ES-I3 (cell line): ENCODE measurements at regions not wholly inside any gene's neighbourhood (a gene's known extent, or its start where the extent isn't known, plus 50 kb on each side); places are given as distances from the start of the nearest gene placed in this dataset.
"Not testable (repeated sequence)": the region's sequence is repeated elsewhere in the genome, so short reads cannot be mapped to it uniquely, and the experiment has no call there.

Source experiments
- H3K36me3 ChIP-seq: 2 replicates; pipeline ENCODE4 v1.6.1; 2013; ENCODE audit warnings: mild to moderate bottlenecking, low read length, control low read depth, moderate library complexity; ENCODE audit not compliant: insufficient read depth
- H3K4me1 ChIP-seq: 2 replicates; pipeline ENCODE4 v1.6.1; 2013; ENCODE audit warnings: mild to moderate bottlenecking, control low read depth, low read length; ENCODE audit not compliant: insufficient read depth
- H3K9ac ChIP-seq: 2 replicates; pipeline ENCODE4 v1.6.1; 2013; ENCODE audit warnings: low read depth, mild to moderate bottlenecking, low read length, moderate library complexity
- H3K9me3 ChIP-seq: 2 replicates; pipeline ENCODE4 v1.6.1; 2013; ENCODE audit warnings: mild to moderate bottlenecking, low read length, moderate library complexity; ENCODE audit not compliant: control insufficient read depth, insufficient read depth

- Histone ChIP-seq H3K4me1 (peaks cover 14% of the 10 kb centered on the region; the same call in 1 of the 2 replicates), H3K9ac (no peak overlapping the region), H3K36me3 (no peaks in the 10 kb centered on the region), H3K9me3 (peaks cover 1% of the 10 kb centered on the region; the same call in 1 of the 2 replicates)
Measured at GRCh38 chr3:102686792-102687191, 252.0 kb downstream of the ZPLD1 start.

DNA sequence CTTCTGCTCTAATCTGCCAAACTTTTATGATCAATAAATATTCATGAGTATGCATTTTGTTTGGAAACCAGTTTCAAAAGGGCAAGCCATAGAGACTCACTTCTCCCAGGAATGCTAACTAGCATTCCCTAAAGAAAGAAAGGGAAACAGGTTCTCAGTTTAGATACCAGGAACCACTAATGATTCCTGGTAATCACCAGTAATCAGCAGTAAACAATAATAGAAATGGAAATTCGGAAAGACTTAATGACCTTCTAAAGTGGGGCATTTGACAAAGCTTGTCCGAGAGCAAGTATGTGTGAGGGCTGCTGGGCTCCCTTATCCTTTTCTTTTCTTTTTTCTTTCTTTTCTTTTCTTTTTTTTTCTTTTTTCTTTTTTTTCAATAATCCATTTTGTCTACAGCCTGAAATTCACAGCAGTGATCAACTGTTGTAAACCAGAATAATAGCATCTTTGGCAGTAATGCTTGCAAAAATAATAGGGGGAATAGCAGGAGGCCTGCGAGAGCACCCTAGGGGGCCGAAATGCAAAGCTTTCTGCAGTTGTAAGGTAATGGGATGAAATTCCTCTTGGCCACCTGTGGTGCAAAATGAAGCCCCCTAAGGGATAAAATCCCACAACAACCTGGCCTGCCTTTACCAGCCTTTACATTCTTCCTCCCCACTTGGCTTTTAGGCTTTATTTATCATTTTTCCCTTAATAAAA, 253.2 kb downstream of the ZPLD1 start:
- Histone ChIP-seq H3K9me3 (peaks cover 7% of the 10 kb centered on the region; the same call in 1 of the 2 replicates), H3K36me3 (no peaks in the 10 kb centered on the region), H3K9ac (no peak overlapping the region), H3K4me1 (peaks cover 14% of the 10 kb centered on the region; the same call in 1 of the 2 replicates)

DNA sequence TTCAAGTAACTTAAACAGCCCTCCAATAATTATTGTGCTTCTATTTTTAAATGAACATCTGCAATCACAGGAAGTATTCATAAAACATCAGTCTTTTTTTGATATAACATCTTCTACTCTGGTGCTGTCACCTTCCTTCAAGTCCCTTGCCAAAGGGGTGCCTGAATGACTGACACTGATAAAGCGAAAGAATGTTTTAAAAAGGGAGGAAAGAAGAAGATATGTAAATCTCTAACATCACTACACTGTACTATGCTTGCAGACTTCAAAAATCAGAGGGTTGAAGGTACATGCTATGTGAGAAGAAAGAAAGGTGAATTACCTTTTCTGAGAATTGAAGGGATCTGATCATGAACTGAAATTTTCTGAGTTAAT, 253.7 kb downstream of the ZPLD1 start:
- Histone ChIP-seq H3K9ac (no peak overlapping the region), H3K4me1 (peaks cover 14% of the 10 kb centered on the region; the same call in 1 of the 2 replicates), H3K36me3 (no peaks in the 10 kb centered on the region), H3K9me3 (peaks cover 9% of the 10 kb centered on the region; the same call in 1 of the 2 replicates)

DNA sequence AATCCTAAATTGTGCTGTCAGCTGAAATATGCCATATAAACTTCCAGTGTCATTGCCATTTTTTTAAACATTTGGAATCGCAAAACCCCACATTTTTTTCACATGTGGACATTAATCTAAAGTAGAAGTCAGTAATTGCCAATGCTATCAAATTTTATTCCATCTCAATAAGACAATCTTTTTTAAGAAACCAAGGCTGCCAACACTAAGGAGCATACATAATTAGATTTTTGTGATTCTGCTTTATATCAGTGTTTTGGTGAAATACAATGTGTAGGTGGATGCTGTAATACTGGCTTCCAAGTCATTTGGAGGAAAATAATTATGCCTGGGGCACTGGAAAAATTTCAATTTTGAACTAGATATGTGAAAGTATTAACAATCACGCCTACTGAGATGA, 256.7 kb downstream of the ZPLD1 start:
- peaks cover 14% of the 10 kb centered on the region; the same call in 1 of the 2 replicates for H3K9me3 ChIP-seq
- H3K4me1 ChIP-seq = peaks cover 14% of the 10 kb centered on the region; the same call in 1 of the 2 replicates
- no peak overlapping the region for H3K9ac ChIP-seq
- no peaks in the 10 kb centered on the region for H3K36me3 ChIP-seq

- Histone ChIP-seq H3K9ac (no peak overlapping the region), H3K4me1 (no peaks in the 10 kb centered on the region), H3K36me3 (no peaks in the 10 kb centered on the region)
Measured at GRCh38 chr3:102699104-102699818, 264.4 kb downstream of the ZPLD1 start.

DNA sequence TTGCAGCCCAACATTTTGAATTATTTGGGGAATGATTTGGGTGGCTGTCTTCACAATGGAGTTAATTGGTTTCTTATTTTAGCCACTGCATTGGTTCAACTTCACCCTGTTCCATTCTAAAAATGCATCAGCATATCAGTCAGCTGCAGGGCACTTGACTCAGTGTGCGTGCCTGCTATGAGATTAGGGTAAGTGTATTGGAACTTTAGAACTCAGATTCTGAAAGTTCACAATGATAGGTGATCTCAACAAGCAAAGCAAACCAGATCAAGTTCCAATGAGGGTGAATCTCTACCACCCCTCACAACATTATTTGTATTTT, 265.0 kb downstream of the ZPLD1 start:
- Histone ChIP-seq H3K9me3 (0 out of 2 replicates have a peak, but pooled peaks cover 6% of the 10 kb centered on the region), H3K36me3 (no peaks in the 10 kb centered on the region), H3K4me1 (no peaks in the 10 kb centered on the region), H3K9ac (no peak overlapping the region)

More at GRCh38 chr3:102699104-102699818, 264.4 kb downstream of the ZPLD1 start:
- 0 out of 2 replicates have a peak, but pooled peaks cover 6% of the 10 kb centered on the region for H3K9me3 ChIP-seq

DNA sequence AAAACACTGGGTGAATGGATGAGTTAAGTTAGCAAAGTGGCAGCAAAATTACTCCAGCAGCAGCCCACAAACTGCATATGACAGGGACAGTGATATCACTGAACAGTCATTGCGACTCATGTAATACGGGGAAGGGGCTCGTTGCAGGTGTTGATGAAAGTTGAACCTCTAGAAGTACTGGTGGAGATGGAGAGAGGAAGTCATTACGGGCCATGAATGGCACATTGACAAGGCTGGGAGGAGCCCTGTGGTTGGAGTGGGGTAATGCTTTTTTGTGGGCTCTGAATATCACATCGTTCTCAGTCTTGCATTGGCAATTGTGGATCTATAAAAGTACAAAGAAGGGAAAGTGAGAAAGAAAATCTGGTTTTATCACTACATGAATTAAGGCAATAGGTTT, 278.1 kb downstream of the ZPLD1 start:
- H3K9me3 ChIP-seq = no peaks in the 10 kb centered on the region

DNA sequence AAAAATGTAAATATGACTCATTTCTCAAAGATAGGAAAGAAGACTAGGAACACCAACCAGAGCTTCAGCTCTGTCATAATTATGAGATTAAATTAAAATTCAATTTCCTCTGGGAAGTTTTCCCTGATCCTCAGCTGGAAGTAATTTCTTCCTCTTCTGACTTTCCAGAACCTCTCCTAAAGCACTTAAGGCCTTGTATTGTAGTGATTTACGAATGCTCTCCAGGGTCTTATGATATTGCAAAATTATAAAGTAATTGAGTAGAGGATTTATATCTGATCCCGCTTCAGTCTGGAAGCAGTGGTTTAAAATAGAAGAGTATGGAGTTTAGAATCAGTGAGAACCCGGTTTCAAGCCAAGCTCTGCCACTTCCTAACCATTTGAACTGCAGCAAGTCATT, 279.8 kb downstream of the ZPLD1 start:
- H3K36me3 ChIP-seq = no peaks in the 10 kb centered on the region
- H3K9me3 ChIP-seq = no peaks in the 10 kb centered on the region
- no peaks in the 10 kb centered on the region for H3K4me1 ChIP-seq
- no peak overlapping the region for H3K9ac ChIP-seq

More for the DNA sequence above, 278.1 kb downstream of the ZPLD1 start:
- Histone ChIP-seq H3K36me3 (no peaks in the 10 kb centered on the region), H3K9ac (no peak overlapping the region), H3K4me1 (no peaks in the 10 kb centered on the region)

GRCh38 chr3:102715030-102715697, 280.3 kb downstream of the ZPLD1 start:
- H3K4me1 ChIP-seq = no peaks in the 10 kb centered on the region
- no peaks in the 10 kb centered on the region for H3K36me3 ChIP-seq
- no peaks in the 10 kb centered on the region for H3K9me3 ChIP-seq
- H3K9ac ChIP-seq = no peak overlapping the region

- no peak overlapping the region for H3K9ac ChIP-seq
- H3K4me1 ChIP-seq = no peaks in the 10 kb centered on the region
- no peaks in the 10 kb centered on the region for H3K36me3 ChIP-seq
- H3K9me3 ChIP-seq = no peaks in the 10 kb centered on the region
Measured at GRCh38 chr3:102718651-102719050, 283.8 kb downstream of the ZPLD1 start.

- no peak overlapping the region for H3K9ac ChIP-seq
- no peaks in the 10 kb centered on the region for H3K36me3 ChIP-seq
- H3K9me3 ChIP-seq = no peaks in the 10 kb centered on the region
- H3K4me1 ChIP-seq = no peaks in the 10 kb centered on the region
Measured at GRCh38 chr3:102722317-102722716, 287.5 kb downstream of the ZPLD1 start.

DNA sequence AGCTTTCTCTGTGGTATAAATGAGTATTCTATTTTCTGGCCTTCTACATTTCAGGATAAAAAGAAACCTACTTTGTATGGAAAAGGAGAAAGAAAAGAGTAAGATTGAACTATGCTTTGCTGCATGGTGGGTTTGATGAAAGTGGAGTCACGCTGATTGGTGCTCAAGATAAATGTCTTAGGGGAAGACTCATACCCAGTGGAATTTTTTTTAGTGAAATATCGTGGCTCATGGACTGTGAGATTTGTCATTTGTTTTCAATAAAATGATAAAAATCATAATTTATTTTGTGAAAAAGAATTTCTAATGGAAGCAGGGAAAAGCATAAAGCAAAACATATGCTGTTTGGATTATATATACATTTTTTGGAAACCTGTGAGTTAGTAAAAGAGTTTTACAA, 292.5 kb downstream of the ZPLD1 start:
- Histone ChIP-seq H3K9ac (no peak overlapping the region), H3K9me3 (no peaks in the 10 kb centered on the region), H3K4me1 (no peaks in the 10 kb centered on the region), H3K36me3 (no peaks in the 10 kb centered on the region)

GRCh38 chr3:102732581-102732980, 297.8 kb downstream of the ZPLD1 start:
- H3K4me1 ChIP-seq = peaks cover 13% of the 10 kb centered on the region; the same call in 1 of the 2 replicates
- not testable (repeated sequence) for H3K9ac ChIP-seq, H3K36me3 ChIP-seq, H3K9me3 ChIP-seq

DNA sequence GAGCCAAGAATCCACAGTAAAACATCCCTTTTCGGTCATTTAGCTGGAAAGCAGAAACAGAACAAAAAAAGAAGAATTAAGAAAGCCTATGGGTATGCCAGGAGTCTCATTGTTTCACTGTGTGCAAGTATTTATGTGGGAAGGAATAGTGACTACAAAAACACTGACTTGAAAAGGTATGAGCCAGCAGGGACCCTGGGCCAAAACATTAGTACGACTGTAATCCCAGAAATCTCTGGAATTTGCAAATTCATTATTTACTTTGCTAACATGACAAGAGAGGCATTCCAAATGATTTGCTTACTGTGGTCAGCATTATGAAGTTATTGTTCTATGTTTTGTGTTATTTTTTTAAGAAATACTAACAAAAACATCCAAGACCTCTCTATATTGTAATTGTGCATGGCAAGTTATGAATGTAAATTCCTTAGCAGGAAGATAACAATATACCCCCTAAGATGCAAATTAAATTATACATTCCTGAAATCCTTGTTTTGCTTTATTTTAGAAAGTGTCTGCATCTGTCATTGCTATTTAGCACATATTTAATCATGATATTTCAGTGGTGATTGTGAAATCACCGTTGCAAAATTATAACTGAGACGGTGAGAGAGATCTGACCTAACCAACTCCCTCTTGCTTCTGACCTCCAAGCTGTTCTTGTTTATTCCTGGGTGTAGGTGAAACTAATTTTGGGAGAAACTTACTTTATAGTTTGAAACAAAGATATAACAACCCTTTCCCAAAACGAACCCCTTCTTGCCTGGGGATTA, 299.2 kb downstream of the ZPLD1 start:
- Histone ChIP-seq H3K36me3 (no peaks in the 10 kb centered on the region), H3K4me1 (peaks cover 13% of the 10 kb centered on the region; the same call in 1 of the 2 replicates), H3K9me3 (no peaks in the 10 kb centered on the region), H3K9ac (no peak overlapping the region)
